HUES6 (cell line): ENCODE measurements at regions not wholly inside any gene's neighbourhood (a gene's known extent, or its start where the extent isn't known, plus 50 kb on each side); places are given as distances from the start of the nearest gene placed in this dataset.

ENCODE experiments used
- H3K27ac ChIP-seq: 2 replicates; pipeline ENCODE4 v1.7.0; 2013; ENCODE audit warnings: low read depth, mild to moderate bottlenecking, low read length, inconsistent platforms
- H3K27me3 ChIP-seq: 2 replicates; pipeline ENCODE4 v1.6.1; 2013; ENCODE audit warnings: low read length; ENCODE audit not compliant: control insufficient read depth, insufficient read depth
- H3K36me3 ChIP-seq: 2 replicates; pipeline ENCODE4 v1.6.1; 2013; ENCODE audit warnings: low read length; ENCODE audit not compliant: control insufficient read depth, insufficient read depth
- H3K4me1 ChIP-seq: 2 replicates; pipeline ENCODE4 v1.6.1; 2013; ENCODE audit warnings: low read length; ENCODE audit not compliant: control insufficient read depth, insufficient read depth
- H3K4me3 ChIP-seq: 2 replicates; pipeline ENCODE4 v1.5.1; 2013; ENCODE audit warnings: low read depth, low read length
- H3K9ac ChIP-seq: one replicate; pipeline ENCODE4 v1.6.1; 2013; ENCODE audit warnings: mild to moderate bottlenecking, low read length
- H3K9me3 ChIP-seq: 2 replicates; pipeline ENCODE4 v1.6.1; 2013; ENCODE audit warnings: low read depth, low read length; ENCODE audit not compliant: control insufficient read depth, insufficient read depth

GRCh38 chr14:81952917-81953316, 419.3 kb upstream of the SEL1L start:
- H3K9me3 ChIP-seq, result no peaks in the 10 kb centered on the region
- no peaks in the 10 kb centered on the region for H3K36me3 ChIP-seq
- H3K4me3 ChIP-seq, result no peak overlapping the region
- H3K4me1 ChIP-seq, result peaks cover 4% of the 10 kb centered on the region; the same call in 1 of the 2 replicates
- no peaks in the 10 kb centered on the region for H3K27me3 ChIP-seq
- no peak overlapping the region for H3K27ac ChIP-seq
- no peak overlapping the region for H3K9ac ChIP-seq

- no peak overlapping the region for H3K9ac ChIP-seq
- no peak overlapping the region for H3K4me3 ChIP-seq
- H3K27me3 ChIP-seq, result no peaks in the 10 kb centered on the region
- H3K27ac ChIP-seq, result no peak overlapping the region
- H3K9me3 ChIP-seq, result no peaks in the 10 kb centered on the region
- H3K4me1 ChIP-seq, result peaks cover 4% of the 10 kb centered on the region; the same call in 1 of the 2 replicates
- H3K36me3 ChIP-seq, result no peaks in the 10 kb centered on the region
Observed at GRCh38 chr14:81953419-81953818, 419.8 kb upstream of the SEL1L start.

- H3K27ac ChIP-seq, result no peak overlapping the region
- H3K9me3 ChIP-seq, result no peaks in the 10 kb centered on the region
- H3K9ac ChIP-seq, result no peak overlapping the region
- H3K4me1 ChIP-seq, result peaks cover 4% of the 10 kb centered on the region; the same call in 1 of the 2 replicates
- no peaks in the 10 kb centered on the region for H3K27me3 ChIP-seq
- no peak overlapping the region for H3K4me3 ChIP-seq
- no peaks in the 10 kb centered on the region for H3K36me3 ChIP-seq
Observed at GRCh38 chr14:81955123-81955522, 421.5 kb upstream of the SEL1L start.

GRCh38 chr14:81960781-81961180, 427.1 kb upstream of the SEL1L start:
- H3K27me3 ChIP-seq, result no peaks in the 10 kb centered on the region
- H3K9me3 ChIP-seq, result no peaks in the 10 kb centered on the region
- H3K9ac ChIP-seq, result no peak overlapping the region
- H3K4me3 ChIP-seq, result no peak overlapping the region
- no peak overlapping the region for H3K27ac ChIP-seq
- peaks cover 4% of the 10 kb centered on the region; the same call in 1 of the 2 replicates for H3K4me1 ChIP-seq
- no peaks in the 10 kb centered on the region for H3K36me3 ChIP-seq

GRCh38 chr14:81963846-81964245, 430.2 kb upstream of the SEL1L start:
- peaks cover 3% of the 10 kb centered on the region for H3K9me3 ChIP-seq
- H3K27me3 ChIP-seq, result no peaks in the 10 kb centered on the region

GRCh38 chr14:81970307-81970706, 436.7 kb upstream of the SEL1L start:
- Histone ChIP-seq H3K27ac (no peak overlapping the region), H3K9me3 (peaks cover 13% of the 10 kb centered on the region), H3K9ac (no peak overlapping the region), H3K27me3 (no peaks in the 10 kb centered on the region), H3K36me3 (no peaks in the 10 kb centered on the region), H3K4me1 (0 out of 2 replicates have a peak, but pooled peaks cover 14% of the 10 kb centered on the region), H3K4me3 (no peak overlapping the region)

More at GRCh38 chr14:81963846-81964245, 430.2 kb upstream of the SEL1L start:
- H3K9ac ChIP-seq, result no peak overlapping the region
- no peak overlapping the region for H3K4me3 ChIP-seq
- H3K36me3 ChIP-seq, result no peaks in the 10 kb centered on the region
- H3K27ac ChIP-seq, result no peak overlapping the region
- H3K4me1 ChIP-seq, result no peaks in the 10 kb centered on the region

GRCh38 chr14:81971911-81972310, 438.3 kb upstream of the SEL1L start:
- H3K36me3 ChIP-seq, result no peaks in the 10 kb centered on the region
- no peak overlapping the region for H3K9ac ChIP-seq
- H3K4me3 ChIP-seq, result no peak overlapping the region
- H3K27me3 ChIP-seq, result no peaks in the 10 kb centered on the region
- H3K4me1 ChIP-seq, result 0 out of 2 replicates have a peak, but pooled peaks cover 14% of the 10 kb centered on the region
- H3K9me3 ChIP-seq, result peaks cover 13% of the 10 kb centered on the region
- no peak overlapping the region for H3K27ac ChIP-seq

- Histone ChIP-seq H3K9ac (no peak overlapping the region), H3K4me3 (no peak overlapping the region), H3K4me1 (0 out of 2 replicates have a peak, but pooled peaks cover 14% of the 10 kb centered on the region), H3K27me3 (no peaks in the 10 kb centered on the region), H3K9me3 (peaks cover 13% of the 10 kb centered on the region), H3K27ac (no peak overlapping the region), H3K36me3 (no peaks in the 10 kb centered on the region)
Observed at GRCh38 chr14:81972601-81973000, 438.9 kb upstream of the SEL1L start.

- Histone ChIP-seq H3K27ac (no peak overlapping the region), H3K9ac (no peak overlapping the region), H3K4me3 (no peak overlapping the region), H3K36me3 (no peaks in the 10 kb centered on the region), H3K27me3 (no peaks in the 10 kb centered on the region), H3K4me1 (0 out of 2 replicates have a peak, but pooled peaks cover 14% of the 10 kb centered on the region), H3K9me3 (peaks cover 5% of the 10 kb centered on the region; the same call in 1 of the 2 replicates)
Observed at GRCh38 chr14:81974543-81974942, 440.9 kb upstream of the SEL1L start.

- H3K27me3 ChIP-seq, result no peaks in the 10 kb centered on the region
- H3K4me1 ChIP-seq, result no peaks in the 10 kb centered on the region
- H3K4me3 ChIP-seq, result no peak overlapping the region
- no peaks in the 10 kb centered on the region for H3K36me3 ChIP-seq
- H3K9me3 ChIP-seq, result no peaks in the 10 kb centered on the region
- H3K27ac ChIP-seq, result no peak overlapping the region
- no peak overlapping the region for H3K9ac ChIP-seq
Observed at GRCh38 chr14:81980601-81981306, 447.1 kb upstream of the SEL1L start.

GRCh38 chr14:81981307-81981675, 447.6 kb upstream of the SEL1L start:
- Histone ChIP-seq H3K36me3 (no peaks in the 10 kb centered on the region), H3K27ac (no peak overlapping the region), H3K27me3 (no peaks in the 10 kb centered on the region), H3K9me3 (no peaks in the 10 kb centered on the region), H3K9ac (no peak overlapping the region), H3K4me3 (no peak overlapping the region), H3K4me1 (no peaks in the 10 kb centered on the region)
